GM19324 (cell line): ENCODE measurements at regions not wholly inside any gene's neighbourhood (a gene's known extent, or its start where the extent isn't known, plus 50 kb on each side); places are given as distances from the start of the nearest gene placed in this dataset.
A peak's percentile ranks its signal among the peaks of the same experiment; 100 is the strongest.

Experiments used
- ATAC-seq: cut with Tn5 transposase; IDR thresholded peaks from one replicate; pipeline ENCODE4 v1.9.1; 2021; ENCODE audit warnings: mild to moderate bottlenecking, moderate library complexity; ENCODE audit not compliant: unreplicated experiment, low FRiP score

DNA sequence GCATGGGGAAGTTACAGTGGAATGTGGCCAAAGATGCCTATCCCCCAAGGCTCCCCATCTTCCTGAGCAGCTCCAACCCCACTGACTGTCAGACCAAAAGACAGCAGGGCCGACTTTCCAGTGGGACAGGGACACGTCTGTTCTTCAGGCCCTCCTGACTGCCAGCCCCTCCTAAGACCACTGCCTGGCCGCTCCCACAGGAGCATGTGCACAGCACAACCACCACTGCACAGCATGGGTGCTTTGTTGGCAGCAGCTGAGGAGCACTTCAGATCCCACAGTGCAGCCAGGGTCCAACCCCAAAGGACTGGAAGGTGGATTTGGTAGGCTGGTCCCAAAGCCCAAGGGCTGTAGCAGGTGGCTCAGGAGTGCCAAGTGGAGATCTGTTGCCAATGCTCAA, 648.3 kb upstream of the BRINP3 start:
- no peak for ATAC-seq

DNA sequence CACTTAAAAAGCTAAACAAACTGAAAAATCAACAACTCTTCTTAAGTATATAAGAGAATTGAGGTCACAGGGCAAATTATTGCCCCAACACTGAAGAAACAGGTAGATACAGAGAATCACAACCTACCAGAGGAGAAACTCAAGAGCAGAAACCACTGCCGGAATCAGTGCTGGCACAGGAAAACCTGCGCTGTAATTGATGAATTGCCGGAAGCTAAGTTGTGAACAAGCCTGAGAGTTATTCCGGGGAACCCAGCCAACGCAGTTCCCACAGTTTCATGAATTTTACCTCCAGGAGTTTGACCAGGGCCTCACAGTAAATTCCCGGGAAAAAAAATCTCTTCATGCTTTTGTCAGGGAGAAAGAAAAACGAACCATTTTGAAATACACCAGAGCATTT, 657.1 kb upstream of the BRINP3 start:
- no peak for ATAC-seq

DNA sequence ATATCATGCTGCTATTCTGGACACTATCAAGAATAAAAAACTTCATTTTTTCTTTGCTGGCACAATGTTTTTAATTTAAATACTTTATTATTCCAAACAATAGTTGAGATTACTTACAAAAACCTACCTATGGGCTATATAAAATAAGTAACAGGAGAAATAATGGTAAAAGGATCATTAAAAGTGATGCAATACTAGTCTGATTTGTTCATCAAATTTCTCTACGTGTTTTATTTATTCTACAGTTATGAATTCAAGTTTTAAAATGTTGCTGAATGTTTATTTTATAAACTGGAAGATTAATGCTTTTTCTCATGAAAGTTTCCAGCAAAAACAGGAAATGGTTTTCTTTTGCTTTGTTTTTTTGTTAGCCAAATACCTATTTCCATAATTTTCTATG, 662.4 kb upstream of the BRINP3 start:
- no peak for ATAC-seq

DNA sequence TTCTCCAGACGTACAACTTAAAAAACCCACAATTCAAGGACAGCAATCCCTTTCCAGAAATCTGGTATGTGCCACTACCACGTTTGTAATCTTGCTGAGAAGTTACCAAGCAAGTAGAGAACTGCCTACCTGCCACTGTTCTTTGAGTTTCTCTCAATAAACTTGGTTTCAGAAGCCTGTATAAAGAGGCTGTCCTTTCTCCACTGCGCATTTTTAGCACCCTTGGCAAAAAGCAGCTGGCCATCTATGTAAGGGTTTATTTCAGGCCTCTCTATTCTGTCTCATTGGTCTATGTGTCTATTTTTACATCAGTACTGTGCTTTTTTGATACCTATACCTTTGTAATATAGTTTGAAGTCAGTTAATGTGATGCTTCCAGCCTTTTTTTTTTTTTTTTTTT, 665.1 kb upstream of the BRINP3 start:
- no peak for ATAC-seq

DNA sequence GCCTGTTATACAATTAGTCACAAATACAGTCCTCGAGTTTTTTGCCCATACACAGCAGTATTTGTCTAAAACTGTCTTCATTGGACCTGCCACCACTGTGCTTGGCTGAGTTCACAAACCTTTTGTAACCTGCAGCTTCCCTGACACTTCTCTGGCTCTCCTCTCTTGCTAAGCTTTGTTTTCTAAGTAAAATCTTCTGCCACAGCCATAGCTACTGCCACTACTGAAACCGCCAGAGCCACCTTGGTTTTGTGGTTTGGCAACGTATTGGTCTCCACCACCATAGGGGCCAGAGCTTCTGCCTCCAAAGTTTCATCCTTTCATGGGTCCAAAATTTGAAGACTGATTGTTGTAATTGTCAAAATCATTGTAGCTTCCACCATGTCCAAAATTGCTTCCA, 668.2 kb upstream of the BRINP3 start:
- no peak for ATAC-seq

DNA sequence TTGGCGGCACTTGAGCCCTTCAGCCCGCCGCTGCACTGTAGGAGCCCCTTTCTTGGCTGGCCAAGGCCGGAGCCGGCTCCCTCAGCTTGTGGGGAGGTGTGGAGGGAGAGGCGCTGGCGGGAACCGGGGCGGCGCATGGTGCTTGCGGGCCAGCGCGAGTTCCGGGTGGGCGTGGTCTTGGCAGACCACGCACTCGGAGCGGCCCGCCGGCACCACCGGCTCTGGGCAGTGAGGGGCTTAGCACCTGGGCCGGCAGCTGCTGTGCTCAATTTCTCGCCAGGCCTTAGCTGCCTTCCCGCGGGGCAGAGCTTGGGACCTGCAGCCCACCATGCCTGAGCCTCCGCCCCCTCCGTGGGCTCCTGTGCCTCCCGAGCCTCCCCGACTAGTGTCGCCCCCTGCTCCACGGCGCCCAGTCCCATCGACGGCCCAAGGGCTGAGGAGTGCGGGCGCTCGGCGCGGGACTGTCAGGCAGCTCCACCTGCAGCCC, 673.7 kb upstream of the BRINP3 start:
- no peak for ATAC-seq

DNA sequence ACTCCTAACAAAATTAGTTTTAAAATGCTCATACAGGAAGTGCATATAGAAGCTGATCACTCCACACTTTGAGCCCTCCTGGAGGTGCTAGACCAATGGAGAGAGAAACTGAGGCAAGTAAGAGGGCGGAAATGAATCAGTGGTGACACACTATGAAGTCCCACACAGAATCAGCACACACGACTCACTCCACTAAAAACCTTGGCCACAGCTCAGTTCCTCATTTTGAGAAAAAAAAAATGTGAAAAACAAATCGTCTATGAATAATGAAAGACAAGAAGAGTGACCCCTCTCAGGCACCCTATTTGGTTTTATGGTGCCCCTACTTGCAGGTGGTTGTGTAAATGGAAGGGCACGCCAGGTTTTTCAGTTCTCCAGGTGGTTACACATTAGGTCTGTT, 675.1 kb upstream of the BRINP3 start:
- ATAC-seq: no peak

DNA sequence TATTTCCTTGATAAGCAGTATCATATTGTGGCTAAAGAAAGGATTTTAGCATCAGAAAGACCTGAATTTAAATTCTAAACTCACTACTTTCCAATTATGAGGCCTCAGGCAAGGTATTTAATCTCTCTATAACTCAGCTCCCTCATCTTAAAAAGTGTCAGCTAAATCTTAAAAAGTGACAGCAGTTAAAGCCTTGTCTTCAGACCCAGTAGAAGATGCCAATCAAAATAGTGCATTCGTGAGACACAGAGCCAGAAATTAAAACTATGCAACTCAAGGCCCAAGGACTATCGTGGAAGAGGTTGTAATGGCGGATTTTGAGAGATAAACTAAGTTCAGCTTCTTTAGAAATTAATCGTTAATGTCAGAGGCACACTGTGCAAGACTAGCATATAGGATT, 677.5 kb upstream of the BRINP3 start:
- ATAC-seq: no peak

DNA sequence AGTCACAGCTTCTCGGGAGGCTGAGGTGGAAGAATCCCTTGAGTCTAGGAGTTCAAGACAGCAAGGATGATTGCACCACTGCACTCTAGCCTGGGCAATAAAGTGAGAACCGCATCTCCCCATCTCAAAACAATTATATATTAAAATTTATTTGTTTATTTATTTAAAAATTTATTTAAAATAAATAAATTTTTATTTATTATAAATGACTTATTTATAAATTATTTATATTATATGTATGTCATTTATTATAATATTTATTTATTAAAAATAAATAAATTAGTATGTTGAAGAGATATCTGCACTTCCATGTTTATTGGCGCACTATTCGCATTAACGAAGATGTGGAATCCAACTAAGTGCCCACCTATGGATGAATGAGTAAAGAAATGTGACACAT, 683.2 kb upstream of the BRINP3 start:
- no peak for ATAC-seq

DNA sequence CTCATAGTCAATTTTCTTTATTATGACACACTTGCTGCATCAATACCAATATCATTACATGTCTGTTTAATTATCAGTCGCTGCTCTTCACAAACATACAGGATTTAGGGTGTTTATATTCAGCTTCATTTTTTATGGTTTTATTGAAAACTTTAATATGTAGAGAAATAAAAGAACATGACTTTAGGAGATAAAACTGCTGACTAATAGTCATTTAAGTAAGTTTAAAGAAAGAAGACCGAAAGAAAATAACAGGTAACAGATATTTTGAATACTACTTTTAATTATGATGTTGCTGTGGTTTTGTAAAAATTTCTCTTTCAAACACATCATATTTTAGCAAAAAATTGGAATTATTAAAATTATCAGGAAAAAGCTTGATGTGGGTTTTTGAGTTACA, 685.1 kb upstream of the BRINP3 start:
- no peak for ATAC-seq

DNA sequence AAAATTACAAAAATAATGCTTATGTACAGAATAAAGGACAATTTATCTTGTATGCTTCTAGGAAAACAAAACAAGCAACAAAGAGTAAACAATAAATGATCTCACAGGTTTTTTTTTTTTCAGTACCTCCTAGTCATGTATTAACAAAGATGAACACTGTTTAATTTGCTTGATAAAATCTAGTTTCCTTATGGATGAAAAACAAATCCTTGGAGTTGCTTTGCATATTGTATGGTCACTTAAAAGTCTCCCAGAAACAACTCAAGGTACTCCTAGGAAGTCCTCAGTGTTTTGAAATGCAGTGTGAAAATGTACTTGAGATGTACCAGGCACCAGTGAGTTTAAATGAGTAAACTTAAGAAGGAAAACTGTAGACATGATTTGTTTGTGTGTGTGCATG, 686.0 kb upstream of the BRINP3 start:
- ATAC-seq: no peak

DNA sequence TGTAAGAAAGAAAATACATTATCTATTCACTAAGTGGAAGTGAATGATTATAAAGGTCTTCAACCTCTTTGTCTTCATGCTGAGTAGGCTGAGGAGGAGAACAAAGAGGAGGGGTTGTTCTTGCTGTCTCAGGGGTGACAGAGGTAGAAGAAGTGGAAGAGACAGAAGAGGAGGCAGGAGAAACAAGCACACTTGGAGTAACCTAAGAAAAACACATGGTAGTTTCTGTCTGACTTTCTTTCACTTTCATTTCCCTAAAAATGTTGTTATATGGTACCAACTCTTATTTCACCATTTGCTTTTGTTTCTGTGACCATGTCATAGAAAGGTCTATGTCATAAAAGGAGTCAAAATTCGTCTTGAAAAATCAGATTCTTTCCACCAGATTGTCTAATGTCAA, 696.6 kb upstream of the BRINP3 start:
- peak; percentile 98 for ATAC-seq

DNA sequence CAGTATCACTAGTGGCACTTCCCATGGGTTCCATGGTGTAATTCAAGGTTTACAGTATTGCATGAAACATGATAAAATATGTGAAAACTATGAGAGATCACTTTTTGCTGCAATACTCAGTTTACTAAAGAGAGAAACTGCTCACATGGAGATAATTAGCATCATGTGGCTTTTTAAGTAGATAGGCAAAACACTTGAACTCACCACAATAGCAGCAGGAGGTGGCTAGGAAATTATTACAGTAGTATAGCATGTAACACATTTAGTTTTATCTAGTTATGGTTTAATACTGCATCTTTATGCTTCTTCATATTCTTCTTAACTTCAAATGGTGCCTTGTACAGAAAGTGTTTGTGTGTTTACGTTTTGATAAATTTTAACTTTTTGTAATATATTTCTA, 698.5 kb upstream of the BRINP3 start:
- ATAC-seq: no peak

DNA sequence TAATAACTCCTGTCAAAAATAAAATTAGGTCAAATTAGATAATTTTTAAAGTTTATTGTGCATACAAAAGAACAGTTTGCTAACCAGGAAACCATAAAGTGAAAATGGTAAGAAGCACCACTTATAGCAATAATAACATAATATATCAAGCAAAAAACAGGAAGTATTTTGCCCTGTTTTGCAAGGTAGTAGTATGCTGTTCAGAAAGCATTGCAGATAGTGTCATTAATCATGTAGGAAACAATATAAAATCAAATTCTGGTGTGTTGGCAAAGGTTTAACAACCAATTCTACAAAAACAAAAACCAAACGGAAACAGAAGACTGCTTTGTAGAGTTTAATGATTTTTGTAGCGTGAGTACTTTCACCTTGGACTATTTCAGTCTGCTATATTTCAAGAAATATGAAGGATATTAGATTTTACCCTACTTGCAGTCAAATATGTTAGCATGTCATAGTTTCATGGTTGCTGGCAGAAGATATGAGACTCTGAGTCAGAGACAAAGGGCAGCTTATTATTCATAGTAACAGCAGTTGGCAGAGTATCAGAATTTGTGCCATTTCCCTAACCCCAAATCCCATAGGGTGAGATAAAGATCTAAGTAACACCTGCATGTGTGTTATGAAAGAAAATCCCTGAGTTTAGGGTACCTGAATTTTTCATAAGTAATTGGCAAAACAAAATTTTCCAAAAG, 729.0 kb upstream of the BRINP3 start:
- ATAC-seq: no peak

DNA sequence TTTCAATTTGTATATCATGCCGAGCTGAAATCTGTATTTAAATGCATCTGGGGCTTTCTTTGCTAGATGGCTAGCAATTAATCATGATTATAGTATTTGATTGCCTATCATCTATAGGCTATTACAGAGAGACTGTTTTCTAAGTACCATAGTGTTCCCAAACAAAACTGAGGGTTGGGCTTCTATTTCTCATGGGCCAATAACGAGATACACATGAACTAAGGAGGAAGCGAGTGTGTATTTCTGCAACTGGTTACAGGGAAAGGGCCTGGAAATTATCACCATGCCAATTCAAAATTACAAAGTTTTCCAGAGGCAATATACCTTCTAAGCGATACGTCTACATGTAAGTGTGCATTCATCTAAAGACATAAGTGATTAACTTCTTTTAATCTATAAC, 744.5 kb upstream of the BRINP3 start:
- ATAC-seq: no peak

DNA sequence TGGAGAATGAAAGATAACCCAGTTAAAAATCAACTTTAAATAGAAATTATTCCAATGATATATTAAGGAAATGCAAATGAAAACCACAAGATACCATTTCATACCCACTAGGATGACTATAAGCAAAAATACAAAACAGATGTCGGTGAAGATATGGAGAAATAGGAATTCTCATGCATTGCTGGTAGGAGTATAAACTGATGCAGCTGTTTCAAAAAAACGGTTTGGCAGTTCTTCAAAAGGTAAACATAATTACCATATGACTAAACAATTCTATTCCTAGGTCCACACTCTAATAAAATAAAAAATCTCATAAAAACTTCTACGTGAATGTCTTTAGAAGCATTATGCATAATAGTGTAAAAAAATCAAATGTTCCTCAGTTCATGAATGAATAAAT, 763.3 kb upstream of the BRINP3 start:
- no peak for ATAC-seq

DNA sequence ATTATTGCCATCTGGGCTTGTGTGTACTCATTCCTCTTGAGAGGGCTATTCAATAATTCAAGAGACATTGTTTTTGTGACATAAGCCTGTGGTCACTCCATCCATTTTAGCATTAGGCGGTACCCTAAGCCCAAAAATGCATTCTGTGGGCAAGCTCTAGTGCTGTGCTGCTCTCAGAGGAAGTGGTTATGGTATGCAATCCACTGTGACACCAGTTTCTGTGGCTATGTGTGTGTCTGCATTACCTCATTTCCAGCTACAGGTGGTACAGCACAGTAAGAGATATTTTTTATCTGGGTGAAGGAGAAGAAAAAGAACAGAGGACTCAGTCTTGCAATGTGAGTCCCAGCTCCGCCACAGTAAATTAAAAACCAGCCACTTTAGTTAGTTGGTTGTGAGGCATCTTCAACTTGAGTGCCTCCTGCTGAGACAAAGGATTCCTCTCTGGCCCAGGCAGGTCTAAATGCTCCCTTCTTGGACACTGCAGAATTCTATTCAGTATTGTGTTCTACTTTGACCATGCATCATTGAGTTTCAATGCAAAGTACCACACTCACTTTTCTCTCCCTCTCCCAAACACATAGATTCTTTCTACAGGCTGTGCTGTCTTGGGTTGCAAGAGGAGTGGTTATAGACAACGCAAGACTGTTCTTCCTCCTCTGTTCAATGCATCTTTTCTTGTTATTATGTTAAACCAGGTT, 777.8 kb upstream of the BRINP3 start:
- no peak for ATAC-seq

DNA sequence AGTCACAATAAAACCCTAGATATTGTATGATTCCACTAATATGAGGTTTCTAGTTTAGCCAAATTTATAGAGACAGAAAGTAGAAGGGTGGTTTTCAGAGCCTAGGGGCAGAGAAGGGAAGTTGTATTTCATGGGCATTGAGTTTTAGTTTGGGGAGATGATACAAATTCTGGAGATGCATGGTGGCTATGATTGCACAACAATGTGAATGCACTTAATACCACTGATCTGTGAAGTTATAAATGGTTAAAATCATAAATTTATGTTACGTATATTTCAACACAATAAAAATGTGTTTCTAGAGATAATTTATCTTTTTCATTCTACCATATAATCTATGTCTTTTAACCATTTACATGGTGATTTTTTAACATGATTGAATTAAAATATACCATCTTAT, 779.3 kb upstream of the BRINP3 start:
- ATAC-seq: no peak

DNA sequence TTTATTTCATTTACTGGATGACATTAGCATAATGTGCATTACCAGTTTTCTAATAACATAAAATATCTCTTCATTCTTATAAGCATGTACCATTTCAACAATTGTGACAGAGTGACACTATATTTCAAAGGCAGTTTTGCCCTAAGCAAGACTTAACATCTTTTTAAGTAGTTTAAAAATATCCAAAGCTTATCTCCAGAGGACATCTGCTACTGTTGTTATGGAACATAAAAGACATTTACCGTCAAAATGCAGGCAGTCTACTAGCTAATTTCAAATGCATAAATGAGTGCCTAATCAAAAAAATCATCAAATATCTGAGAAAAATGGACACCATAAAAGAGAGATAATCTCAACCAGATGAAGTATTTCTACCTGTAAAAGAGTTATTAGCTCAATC, 782.4 kb upstream of the BRINP3 start:
- no peak for ATAC-seq

DNA sequence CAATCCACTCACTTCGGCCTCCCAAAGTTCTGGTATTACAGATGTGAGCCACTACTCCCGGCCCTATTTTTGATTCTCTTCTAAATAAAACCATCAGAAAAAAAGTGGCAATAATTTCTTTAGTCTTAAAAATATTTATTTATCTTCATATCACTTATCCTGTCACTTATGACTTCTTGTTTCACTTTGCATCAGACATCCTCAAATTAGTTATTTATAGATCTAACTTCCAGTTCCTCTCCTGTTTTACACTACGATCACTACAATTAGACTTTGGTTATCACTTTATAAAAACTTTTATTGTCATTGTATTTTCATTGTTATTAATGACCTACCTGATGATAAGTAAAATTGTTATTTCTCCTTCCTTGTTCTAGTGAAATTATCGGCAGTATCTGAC, 783.4 kb upstream of the BRINP3 start:
- no peak for ATAC-seq

DNA sequence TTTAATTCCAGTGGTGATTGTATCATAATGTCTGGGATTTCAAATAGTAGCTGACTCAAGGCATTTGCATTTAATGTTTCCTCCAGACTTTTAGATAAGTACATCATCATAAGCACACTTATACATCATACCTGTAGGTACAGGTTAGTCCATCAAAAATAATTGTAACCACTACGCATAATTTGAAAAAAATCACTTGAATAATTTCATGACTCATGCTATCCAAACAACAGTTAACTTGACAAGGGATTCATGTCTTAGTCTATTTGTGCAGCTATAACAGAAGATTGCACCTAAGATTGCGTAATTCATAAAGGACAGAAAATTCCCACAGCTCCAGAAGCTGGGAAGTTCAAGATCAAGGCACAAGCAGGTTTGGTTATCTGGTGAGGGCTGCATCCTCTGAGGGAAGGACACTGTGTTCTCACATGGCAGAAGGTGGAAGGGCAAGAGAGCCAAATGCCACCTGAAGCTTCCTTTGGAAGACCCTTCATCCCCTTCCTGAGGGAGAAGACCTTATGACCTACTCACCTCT, 801.7 kb upstream of the BRINP3 start:
- ATAC-seq: no peak

DNA sequence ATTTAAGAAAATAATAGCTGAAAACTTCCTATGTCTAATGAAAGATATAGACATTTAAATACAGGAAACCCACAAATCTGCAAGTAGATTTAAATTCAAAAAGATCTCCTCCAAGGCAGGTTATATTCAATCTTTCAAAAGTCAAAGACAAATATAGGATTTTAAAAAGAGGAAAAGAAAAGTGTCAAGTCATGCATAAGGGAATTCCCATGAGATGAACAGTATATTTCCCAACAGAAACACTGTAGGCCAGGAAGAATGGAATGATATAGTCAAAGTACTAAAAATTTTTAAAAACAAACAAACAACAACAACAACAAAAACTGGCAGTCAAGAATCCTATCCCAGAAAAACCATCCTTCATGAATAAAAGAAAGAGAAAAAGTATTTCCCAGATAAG, 806.5 kb upstream of the BRINP3 start:
- no peak for ATAC-seq
